HG03432 (cell line): ENCODE measurements at regions not wholly inside any gene's neighbourhood (a gene's known extent, or its start where the extent isn't known, plus 50 kb on each side); places are given as distances from the start of the nearest gene placed in this dataset.

Experiments used
- ATAC-seq: cut with Tn5 transposase; IDR thresholded peaks from one replicate; pipeline ENCODE4 v1.9.1; 2021; ENCODE audit warnings: mild to moderate bottlenecking, moderate library complexity; ENCODE audit not compliant: unreplicated experiment

DNA sequence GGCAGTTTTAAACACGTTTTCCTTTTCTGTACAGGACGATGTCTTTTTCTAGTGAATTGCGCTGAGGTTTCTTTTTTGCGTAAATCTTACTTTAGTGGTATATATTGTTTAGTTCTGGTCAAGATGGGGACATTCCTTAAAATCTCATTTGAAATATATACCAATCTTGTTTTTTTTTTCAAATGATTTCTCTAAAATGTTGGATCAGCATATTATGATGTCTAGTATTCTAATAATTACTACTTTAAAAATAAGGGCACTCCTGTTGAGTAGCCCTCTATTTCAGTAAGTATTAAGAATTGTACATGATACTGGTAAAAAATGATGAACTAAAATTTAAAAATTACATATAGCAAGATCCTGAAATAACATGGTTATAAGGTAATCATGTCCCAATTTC is 224.1 kb upstream of the ARHGAP24 start:
- ATAC-seq, result no peak

DNA sequence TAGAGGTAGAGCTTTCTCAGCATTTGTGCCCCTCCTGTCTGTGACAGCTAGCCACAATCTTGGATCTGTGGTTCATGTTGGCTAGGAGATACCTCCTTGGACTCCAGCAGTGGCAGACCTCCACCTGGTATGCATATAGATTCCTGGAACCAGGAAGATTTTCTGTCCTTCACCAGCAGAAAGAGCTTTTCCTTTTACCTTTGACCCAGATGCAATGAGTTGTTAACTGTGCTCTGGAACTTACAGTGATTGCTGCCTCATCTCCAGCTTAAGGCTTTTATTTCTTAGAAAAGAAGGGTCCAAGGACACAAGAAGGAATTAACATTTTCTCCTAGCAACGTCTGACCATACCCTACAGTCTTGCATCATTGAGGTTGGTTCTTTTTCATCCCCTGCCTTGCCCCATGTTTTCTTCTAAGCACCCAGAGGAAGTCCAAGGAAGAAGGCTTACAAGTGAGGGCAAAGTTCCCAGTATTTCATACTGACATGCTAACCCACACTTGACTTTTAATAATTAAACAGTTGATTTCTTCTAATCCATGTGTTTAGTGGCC is 217.1 kb upstream of the ARHGAP24 start:
- no peak for ATAC-seq

GRCh38 chr4:85260064-85260463 is 214.9 kb upstream of the ARHGAP24 start:
- no peak for ATAC-seq

DNA sequence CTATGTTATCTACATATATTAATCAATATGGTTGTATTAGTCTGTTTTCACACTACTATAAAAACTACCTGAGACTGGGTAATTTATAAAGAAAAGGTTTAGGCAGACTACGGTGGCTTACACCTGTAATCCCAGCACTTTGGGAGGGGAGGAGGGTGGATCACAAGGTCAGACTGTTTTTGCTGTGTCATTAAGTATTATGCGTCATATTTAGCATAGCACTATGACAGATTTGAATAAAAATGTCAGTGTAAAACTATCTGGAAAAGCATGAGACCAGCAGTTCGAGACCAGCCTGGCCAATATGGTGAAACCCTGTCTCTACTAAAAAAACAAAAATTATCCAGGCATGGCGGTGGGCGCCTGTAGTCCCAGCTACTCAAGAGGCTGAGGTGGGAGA is 209.7 kb upstream of the ARHGAP24 start:
- no peak for ATAC-seq

- ATAC-seq, result no peak
These were observed 206.8 kb upstream of the ARHGAP24 start for GRCh38 chr4:85268188-85268587.

GRCh38 chr4:85268961-85269360 is 206.0 kb upstream of the ARHGAP24 start:
- no peak for ATAC-seq

GRCh38 chr4:85274955-85275354 is 200.0 kb upstream of the ARHGAP24 start:
- ATAC-seq, result no peak

- ATAC-seq, result no peak
These were observed 194.0 kb upstream of the ARHGAP24 start for GRCh38 chr4:85280963-85281362.

DNA sequence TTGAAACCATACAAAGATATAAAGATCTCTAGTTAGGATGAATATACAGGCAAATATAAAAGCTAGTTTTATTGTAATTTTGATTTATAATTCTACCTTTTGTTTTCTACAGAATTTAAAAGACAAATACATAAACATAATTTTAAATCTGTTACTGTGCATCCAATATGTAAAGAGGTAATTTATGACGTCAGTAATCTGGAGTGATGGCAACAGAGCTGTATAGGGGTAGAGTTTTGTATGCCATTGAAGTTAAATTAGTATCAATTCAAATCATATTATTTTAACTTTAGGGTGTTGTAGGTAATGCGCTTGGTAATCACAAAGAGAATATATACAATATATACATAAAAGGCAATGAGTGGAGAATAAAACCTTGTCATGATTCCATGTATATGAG is 183.7 kb upstream of the ARHGAP24 start:
- no peak for ATAC-seq

GRCh38 chr4:85298037-85298436 is 176.9 kb upstream of the ARHGAP24 start:
- ATAC-seq, result no peak

GRCh38 chr4:85302193-85302736 is 172.7 kb upstream of the ARHGAP24 start:
- no peak for ATAC-seq

DNA sequence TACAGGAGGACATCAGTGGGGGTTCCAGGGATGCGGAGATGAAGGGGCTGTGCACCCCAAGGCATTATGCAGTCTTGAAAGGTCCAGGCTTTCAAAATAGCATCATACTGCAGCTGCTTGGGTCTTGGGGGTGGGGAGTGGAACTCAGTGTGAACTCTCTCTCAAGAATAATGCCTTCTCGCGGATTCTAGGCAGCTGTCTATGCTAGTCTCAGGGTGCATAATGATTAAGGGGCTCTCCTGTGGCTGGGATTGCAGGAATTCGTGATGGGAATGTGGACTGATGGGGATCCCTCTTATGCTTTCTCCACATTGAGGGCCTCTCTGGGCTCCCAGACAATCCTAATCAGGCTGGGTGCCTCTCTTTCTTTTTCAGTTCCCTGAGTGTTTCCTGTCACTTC is 172.2 kb upstream of the ARHGAP24 start:
- no peak for ATAC-seq

GRCh38 chr4:85318415-85318814 is 156.5 kb upstream of the ARHGAP24 start:
- no peak for ATAC-seq

DNA sequence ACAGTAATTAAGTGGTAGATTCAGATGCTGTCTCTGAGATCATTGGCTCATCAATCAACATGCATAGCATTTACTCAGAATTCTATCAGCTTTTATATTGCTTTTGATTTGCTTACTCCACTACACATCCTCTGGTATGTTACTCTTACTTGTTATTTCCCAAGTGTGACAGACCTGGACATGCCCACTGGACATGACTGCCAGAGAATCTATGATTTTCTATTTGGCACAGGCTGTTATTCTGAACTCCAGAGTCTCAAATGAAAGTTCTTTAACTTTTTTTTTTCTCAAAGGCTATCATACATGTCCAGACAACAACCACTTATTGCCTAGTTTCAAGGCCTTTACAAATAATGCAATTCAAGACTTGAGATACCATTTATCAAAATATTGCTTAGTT is 116.1 kb upstream of the ARHGAP24 start:
- no peak for ATAC-seq

- ATAC-seq, result no peak
These were observed 112.4 kb upstream of the ARHGAP24 start for GRCh38 chr4:85362550-85362949.

DNA sequence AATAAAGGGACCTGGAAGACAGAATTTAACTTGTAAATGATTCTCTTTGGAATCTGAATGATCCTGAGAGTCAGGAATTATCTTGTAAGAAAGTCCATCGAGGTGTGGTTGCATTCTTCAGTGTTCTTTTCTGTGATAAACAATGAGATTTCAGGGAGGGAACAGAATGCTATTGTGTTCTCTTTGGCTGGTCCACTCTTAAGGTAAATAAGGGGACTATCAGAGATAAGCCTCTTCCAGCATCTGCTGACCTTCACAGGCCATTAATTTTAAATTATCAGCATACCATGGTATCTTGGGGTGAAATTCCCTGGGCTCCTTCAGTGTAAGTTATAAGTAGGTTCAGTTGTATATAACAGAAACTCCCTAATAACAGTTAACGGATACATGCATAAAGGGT is 107.1 kb upstream of the ARHGAP24 start:
- ATAC-seq, result no peak

DNA sequence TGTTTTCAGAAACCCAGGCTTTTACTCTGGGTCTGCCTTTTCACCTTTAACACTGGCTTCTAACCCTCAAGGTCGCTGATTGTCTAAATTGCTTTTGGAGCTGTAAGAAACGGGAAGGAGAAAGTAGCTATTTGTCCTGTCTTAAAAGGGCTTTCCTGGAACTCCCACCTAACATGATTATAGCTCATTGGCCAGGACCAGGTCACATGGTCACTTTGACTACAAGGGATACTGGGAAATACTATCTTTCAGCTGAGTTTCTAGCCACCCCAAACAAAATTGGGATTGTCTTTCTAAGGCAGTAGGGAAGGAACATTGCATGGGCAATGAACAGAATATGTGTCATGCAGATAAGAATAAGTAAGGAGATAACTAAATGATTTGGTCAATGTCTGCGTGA is 106.7 kb upstream of the ARHGAP24 start:
- ATAC-seq, result no peak

DNA sequence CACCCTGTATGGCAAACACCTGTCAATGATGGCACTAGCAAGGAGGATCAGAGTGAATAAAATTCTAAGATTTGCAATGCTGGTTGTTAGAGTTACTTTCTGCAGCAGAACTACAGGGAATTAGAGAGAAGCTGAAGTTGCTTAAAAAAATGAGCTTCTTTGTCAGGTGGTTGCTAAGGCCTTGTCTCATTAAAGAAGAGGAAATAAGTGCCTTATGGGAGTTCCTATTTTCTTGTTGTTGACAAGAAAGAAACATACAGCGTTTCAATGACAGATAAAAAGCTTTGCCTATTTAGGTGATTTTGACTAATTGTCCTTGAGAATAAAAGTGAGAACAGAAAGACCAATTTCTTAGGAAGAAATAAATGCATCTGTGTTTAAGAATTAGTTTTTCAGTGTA is 106.0 kb upstream of the ARHGAP24 start:
- no peak for ATAC-seq

- peak; percentile 5 for ATAC-seq
These were observed 105.1 kb upstream of the ARHGAP24 start for GRCh38 chr4:85369703-85370380.

DNA sequence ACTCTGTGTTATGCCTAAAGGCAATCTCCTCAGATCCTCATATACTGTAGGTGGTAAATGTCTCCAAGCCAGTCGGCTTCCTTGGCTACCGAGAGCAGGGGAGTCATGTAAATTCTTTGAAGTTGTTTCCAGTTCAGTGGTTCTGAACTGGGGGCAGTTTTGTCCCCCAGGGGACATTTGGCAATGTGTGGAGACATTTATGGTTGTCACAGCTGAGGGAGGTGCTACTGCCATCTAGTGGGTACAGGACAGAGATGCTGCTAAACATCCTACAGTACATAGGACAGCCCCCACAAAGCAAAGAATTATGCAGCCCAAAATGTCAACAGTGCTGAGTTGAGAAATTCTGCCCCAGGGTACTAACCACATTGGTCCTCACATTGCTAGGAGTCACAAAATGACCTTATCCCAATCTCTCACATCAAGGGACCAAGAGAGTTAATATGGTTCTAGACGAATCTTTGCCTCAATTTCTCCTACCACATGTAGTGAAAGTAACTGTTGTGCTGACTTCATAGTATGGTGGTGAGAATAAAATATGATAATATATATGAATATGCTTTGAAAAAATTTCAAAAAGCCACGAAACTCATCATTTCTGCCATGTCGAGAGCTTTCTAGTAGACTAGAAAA is 104.4 kb upstream of the ARHGAP24 start:
- ATAC-seq, result peak; percentile 95

- no peak for ATAC-seq
These were observed 102.0 kb upstream of the ARHGAP24 start for GRCh38 chr4:85372966-85373365.

GRCh38 chr4:85376285-85376684 is 98.7 kb upstream of the ARHGAP24 start:
- no peak for ATAC-seq
